Spleen (tissue), 11 donors: ENCODE measurements at regions not wholly inside any gene's neighbourhood (a gene's known extent, or its start where the extent isn't known, plus 50 kb on each side); places are given as distances from the start of the nearest gene placed in this dataset.

Experiments used
- DNase-seq: peaks from one replicate; pipeline ENCODE4 v3.0.0-alpha.2; 2020
- H3K27ac ChIP-seq, 8 donors: fragments of 200-600 bp; sonication (generic) in 7 of 8; 1 replicate in 4 of 8; 2 replicates in 4 of 8; pipeline versions ENCODE4 v1.5.0 to v1.8.0; 2016 to 2021; ENCODE audit warnings: inconsistent platforms in 4 of 8, mild to moderate bottlenecking in 4 of 8, moderate library complexity in 1 of 8
- H3K27me3 ChIP-seq, 7 donors: fragments of 200-600 bp; sonication (generic) in 6 of 7; replicated peaks in 1 of 7; 1 replicate in 4 of 7; 2 replicates in 3 of 7; pipeline versions ENCODE4 v1.5.0 to v1.8.0; 2016 to 2021; ENCODE audit warnings: inconsistent platforms in 3 of 7, mild to moderate bottlenecking in 1 of 7
- H3K36me3 ChIP-seq, 6 donors: fragments of 200-600 bp; sonication (generic) in 5 of 6; 1 replicate in 4 of 6; 2 replicates in 2 of 6; pipeline versions ENCODE4 v1.5.0 to v1.8.0; 2016 to 2021; ENCODE audit warnings: inconsistent platforms in 2 of 6
- H3K4me1 ChIP-seq, 6 donors: fragments of 200-600 bp; sonication (generic) in 5 of 6; 1 replicate in 3 of 6; 2 replicates in 3 of 6; pipeline versions ENCODE4 v1.5.0 to v1.8.0; 2016 to 2021; ENCODE audit warnings: inconsistent platforms in 3 of 6
- H3K4me3 ChIP-seq, 8 donors: fragments of 200-600 bp; sonication (generic) in 7 of 8; 1 replicate in 4 of 8; 2 replicates in 4 of 8; pipeline versions ENCODE4 v1.5.0 to v1.8.0; 2016 to 2021; ENCODE audit warnings: inconsistent platforms in 4 of 8, mild to moderate bottlenecking in 4 of 8, moderate library complexity in 2 of 8
- H3K9me3 ChIP-seq, 8 donors: fragments of 200-600 bp; sonication (generic) in 7 of 8; 1 replicate in 4 of 8; 2 replicates in 4 of 8; pipeline versions ENCODE4 v1.5.0 to v1.8.0; 2016 to 2021; ENCODE audit warnings: inconsistent platforms in 4 of 8
- CTCF ChIP-seq, 11 experiments: fragments of 200-600 bp in 7 of 11; fragments of 450-650 bp in 4 of 11; sonication (generic) in 4 of 11; IDR thresholded peaks in 8 of 11; conservative IDR thresholded peaks in 3 of 11; 1 replicate in 7 of 11; 2 replicates in 4 of 11; pipeline versions ENCODE4 v1.4.0 to v1.8.0; 2016 to 2021; ENCODE audit warnings: antibody characterized with exemption in 11 of 11, inconsistent platforms in 4 of 11, mild to moderate bottlenecking in 1 of 11
- POLR2A ChIP-seq, 3 donors: fragments of 450-650 bp; IDR thresholded peaks; one replicate each; pipeline ENCODE4 v1.5.1; 2017; ENCODE audit warnings: antibody characterized with exemption in 3 of 3, mild to moderate bottlenecking in 1 of 3
- POLR2AphosphoS5 ChIP-seq, 3 donors: sonication (generic); formaldehyde crosslinking; IDR thresholded peaks; one replicate each; pipeline ENCODE4 v1.5.1; 2017; ENCODE audit warnings: antibody characterized with exemption in 3 of 3
- WGBS, 5 donors: extraction: QIAGEN DNeasy Blood & Tissue Kit in 3 of 5; methylation state at CpG; one replicate each; pipeline versions ENCODE4 v1.1.5 to v1.1.7; 2013 to 2018; 5-methylcytosine and 5-hydroxymethylcytosine counted together
- intact Hi-C: fragments of 100-400 bp; cut with DNase I; formaldehyde crosslinking; loops from one replicate; pipeline ENCODE4 v1.15.0; 2023; ENCODE audit warnings: low total_unique reads
- donor health status: healthy with polysubstance abuse.
- donor health status: DM: no; HTN: no; CAD: no; lungs with moderate emphysema.
- donor health status: DM: no; HTN: no; CAD: no.
- donor health status: Bipolar disorder and iron deficiency.
- donor health status: healthy.
- donor health status: DM: no; HTN: no; CAD: no.
- donor health status: DM: yes; HTN: yes; CAD: no.

- Histone ChIP-seq H3K9me3 (peaks cover 0 to 4% (median 0%) of the 10 kb centered on the region in 8 donors), H3K27ac (no peak overlapping the region), H3K4me1 (no peaks in the 10 kb centered on the region), H3K36me3 (no peaks in the 10 kb centered on the region), H3K4me3 (no peak overlapping the region), H3K27me3 (no peaks in the 10 kb centered on the region)
- DNase-seq = no peak
- no peak for TF ChIP-seq CTCF (IDR thresholded peaks at IDR 0.05 in 8 of 11, conservative IDR thresholded peaks at IDR 0.05 in 3 of 11)
- TF ChIP-seq POLR2A (IDR thresholded peaks at IDR 0.05) = no peak
- TF ChIP-seq POLR2AphosphoS5 (IDR thresholded peaks at IDR 0.05) = no peak
- WGBS, 5 donors = 88 to 93% (median 90%) methylated on average over 8 of the region's 8 CpGs
- intact Hi-C loops = no loop called here
Measured at GRCh38 chr10:64397125-64397524, 875.9 kb downstream of the REEP3 start.

GRCh38 chr10:64408391-64409183 is 887.4 kb downstream of the REEP3 start:
- intact Hi-C loops = no loop called here
- H3K36me3 ChIP-seq = no peaks in the 10 kb centered on the region
- H3K27me3 ChIP-seq = no peaks in the 10 kb centered on the region
- no peak overlapping the region for H3K27ac ChIP-seq
- TF ChIP-seq POLR2A (IDR thresholded peaks at IDR 0.05) (no peak), CTCF (IDR thresholded peaks at IDR 0.05 in 8 of 11, conservative IDR thresholded peaks at IDR 0.05 in 3 of 11) (no peak), POLR2AphosphoS5 (IDR thresholded peaks at IDR 0.05) (no peak)
- H3K4me3 ChIP-seq = no peak overlapping the region
- DNase-seq = no peak
- peaks cover 0 to 5% (median 0%) of the 10 kb centered on the region in 8 donors for H3K9me3 ChIP-seq
- 64 to 83% (median 69%) methylated on average over 3 of the region's 3 CpGs for WGBS, 5 donors
- no peaks in the 10 kb centered on the region for H3K4me1 ChIP-seq

GRCh38 chr10:64409349-64409748 is 888.1 kb downstream of the REEP3 start:
- H3K4me1 ChIP-seq = no peaks in the 10 kb centered on the region
- no peak overlapping the region for H3K4me3 ChIP-seq
- no peaks in the 10 kb centered on the region for H3K27me3 ChIP-seq
- H3K36me3 ChIP-seq = no peaks in the 10 kb centered on the region
- WGBS, 5 donors = 81 to 100% (median 97%) methylated on average over 1 of the region's 1 CpG
- intact Hi-C loops = no loop called here
- H3K9me3 ChIP-seq = peaks cover 0 to 5% (median 0%) of the 10 kb centered on the region in 8 donors
- H3K27ac ChIP-seq = no peak overlapping the region
- TF ChIP-seq POLR2AphosphoS5 (IDR thresholded peaks at IDR 0.05) (no peak), POLR2A (IDR thresholded peaks at IDR 0.05) (no peak), CTCF (IDR thresholded peaks at IDR 0.05 in 8 of 11, conservative IDR thresholded peaks at IDR 0.05 in 3 of 11) (no peak)
- no peak for DNase-seq

GRCh38 chr10:64416011-64416410 is 894.8 kb downstream of the REEP3 start:
- Histone ChIP-seq H3K9me3 (peaks cover 0 to under 1% (median 0%) of the 10 kb centered on the region in 8 donors), H3K4me3 (no peak overlapping the region), H3K27ac (no peak overlapping the region), H3K36me3 (no peaks in the 10 kb centered on the region), H3K4me1 (no peaks in the 10 kb centered on the region), H3K27me3 (no peaks in the 10 kb centered on the region)
- intact Hi-C loops = no loop called here
- TF ChIP-seq POLR2AphosphoS5 (IDR thresholded peaks at IDR 0.05) = no peak
- TF ChIP-seq CTCF (IDR thresholded peaks at IDR 0.05 in 8 of 11, conservative IDR thresholded peaks at IDR 0.05 in 3 of 11) = no peak
- TF ChIP-seq POLR2A (IDR thresholded peaks at IDR 0.05) = no peak
- no peak for DNase-seq
- 83 to 95% (median 89%) methylated on average over 1 of the region's 1 CpG for WGBS, 5 donors
